Stimulated activated memory B cell treated with anti-CD40 and anti-IgM and Interleukin-4, amounts not matched to agents 10 μg/mL and 1 μg/mL and 100 μg/mL, for 72 hours (primary cell): ENCODE measurements at regions not wholly inside any gene's neighbourhood (a gene's known extent, or its start where the extent isn't known, plus 50 kb on each side); places are given as distances from the start of the nearest gene placed in this dataset.
"Not testable (repeated sequence)": the region's sequence is repeated elsewhere in the genome, so short reads cannot be mapped to it uniquely, and the experiment has no call there.

Experiments
- ATAC-seq: fragments of 150-1000 bp; cut with Tn5 transposase; 2 replicates; pipeline ENCODE4 v1.10.0; 2021
- H3K27ac Mint-ChIP-seq: one replicate; pipeline ENCODE4 v1.8.0; 2022; ENCODE audit warnings: mild to moderate bottlenecking, mixed read lengths
- H3K27me3 Mint-ChIP-seq: one replicate; pipeline ENCODE4 v1.8.0; 2022; ENCODE audit warnings: mixed read lengths
- H3K36me3 Mint-ChIP-seq: one replicate; pipeline ENCODE4 v1.8.0; 2022; ENCODE audit warnings: mixed read lengths
- H3K4me1 Mint-ChIP-seq: one replicate; pipeline ENCODE4 v1.8.0; 2022; ENCODE audit warnings: mixed read lengths
- H3K4me3 Mint-ChIP-seq: one replicate; pipeline ENCODE4 v1.8.0; 2022; ENCODE audit warnings: mild to moderate bottlenecking, moderate library complexity, mixed read lengths
- H3K9me3 Mint-ChIP-seq: one replicate; pipeline ENCODE4 v1.8.0; 2022; ENCODE audit warnings: mixed read lengths

DNA sequence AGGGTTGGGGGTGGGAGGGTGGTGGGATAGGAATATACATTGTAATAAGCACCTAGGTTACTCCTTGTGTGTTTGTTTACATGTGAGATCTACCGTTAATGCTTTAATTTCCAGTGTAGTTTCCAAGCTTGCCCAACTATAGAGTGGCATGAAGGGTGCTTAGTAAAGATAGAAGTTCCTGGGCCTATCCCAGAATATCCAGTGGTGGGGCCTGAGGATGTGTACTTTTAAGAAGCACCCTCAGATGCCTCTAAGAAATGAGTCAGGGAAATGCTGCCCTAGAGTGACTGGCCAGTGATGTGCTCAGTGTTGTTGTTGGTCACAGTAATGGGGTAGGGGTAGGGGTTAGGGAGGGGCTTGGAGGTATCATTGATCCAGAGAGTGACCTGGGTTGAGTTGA is 141.3 kb downstream of the TSEN15 start:
- Mint-ChIP-seq H3K36me3 (no peaks in the 10 kb centered on the region), H3K4me1 (no peaks in the 10 kb centered on the region), H3K9me3 (no peaks in the 10 kb centered on the region), H3K4me3 (no peak overlapping the region), H3K27ac (no peak overlapping the region), H3K27me3 (peaks cover 20% of the 10 kb centered on the region)
- no peak for ATAC-seq

GRCh38 chr1:184193451-184193850 is 141.9 kb downstream of the TSEN15 start:
- ATAC-seq, result no peak

GRCh38 chr1:184194236-184194635 is 142.7 kb downstream of the TSEN15 start:
- Mint-ChIP-seq H3K9me3 (no peaks in the 10 kb centered on the region), H3K4me3 (no peak overlapping the region), H3K27me3 (peaks cover 20% of the 10 kb centered on the region), H3K4me1 (no peaks in the 10 kb centered on the region), H3K36me3 (no peaks in the 10 kb centered on the region), H3K27ac (no peak overlapping the region)
- ATAC-seq, result no peak

More at GRCh38 chr1:184193451-184193850, 141.9 kb downstream of the TSEN15 start:
- Mint-ChIP-seq H3K9me3 (no peaks in the 10 kb centered on the region), H3K27ac (no peak overlapping the region), H3K4me1 (no peaks in the 10 kb centered on the region), H3K27me3 (peaks cover 20% of the 10 kb centered on the region), H3K36me3 (no peaks in the 10 kb centered on the region), H3K4me3 (no peak overlapping the region)

DNA sequence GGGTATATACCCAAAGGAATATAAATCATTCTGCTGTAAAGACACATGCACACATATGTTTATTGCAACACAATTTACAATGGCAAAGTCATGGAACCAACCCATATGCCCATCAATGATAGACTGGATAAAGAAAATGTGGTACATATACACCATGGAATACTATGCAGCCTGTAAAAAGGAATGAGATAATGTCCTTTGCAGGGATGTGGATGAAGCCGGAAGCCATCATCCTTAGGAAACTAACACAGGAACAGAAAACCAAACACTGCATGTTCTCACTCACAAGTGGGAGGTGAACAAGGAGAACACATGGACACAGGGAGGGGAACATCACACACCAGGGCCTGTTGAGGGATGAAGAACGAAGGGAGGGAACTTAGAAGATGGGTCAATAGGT is 144.2 kb downstream of the TSEN15 start:
- not testable (repeated sequence) for H3K4me1 Mint-ChIP-seq, H3K27ac Mint-ChIP-seq, H3K9me3 Mint-ChIP-seq, H3K36me3 Mint-ChIP-seq, H3K4me3 Mint-ChIP-seq, ATAC-seq
- H3K27me3 Mint-ChIP-seq, result peaks cover 11% of the 10 kb centered on the region

DNA sequence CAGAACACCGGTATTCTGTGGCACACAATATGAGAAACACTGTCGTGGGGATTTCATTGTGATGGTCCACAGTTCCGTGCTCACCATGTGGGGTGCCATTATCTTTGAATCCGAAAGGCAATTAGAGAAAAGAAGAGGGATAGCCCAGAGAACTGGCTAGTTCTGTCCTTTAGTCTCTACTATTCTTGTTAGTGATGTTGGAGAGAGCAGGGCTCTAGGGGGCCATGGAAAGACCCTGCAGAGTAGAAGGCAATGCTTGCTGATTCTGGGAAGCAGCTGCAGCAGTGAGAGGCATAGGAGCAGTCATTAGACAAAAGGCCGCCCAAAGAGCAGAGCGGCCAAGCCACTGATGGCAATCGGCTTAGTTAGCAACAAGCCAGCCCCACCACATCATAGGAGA is 146.3 kb downstream of the TSEN15 start:
- H3K4me1 Mint-ChIP-seq, result no peaks in the 10 kb centered on the region
- H3K27me3 Mint-ChIP-seq, result peaks cover 11% of the 10 kb centered on the region
- H3K36me3 Mint-ChIP-seq, result no peaks in the 10 kb centered on the region
- no peak overlapping the region for H3K27ac Mint-ChIP-seq
- no peak for ATAC-seq
- H3K9me3 Mint-ChIP-seq, result no peaks in the 10 kb centered on the region
- no peak overlapping the region for H3K4me3 Mint-ChIP-seq

DNA sequence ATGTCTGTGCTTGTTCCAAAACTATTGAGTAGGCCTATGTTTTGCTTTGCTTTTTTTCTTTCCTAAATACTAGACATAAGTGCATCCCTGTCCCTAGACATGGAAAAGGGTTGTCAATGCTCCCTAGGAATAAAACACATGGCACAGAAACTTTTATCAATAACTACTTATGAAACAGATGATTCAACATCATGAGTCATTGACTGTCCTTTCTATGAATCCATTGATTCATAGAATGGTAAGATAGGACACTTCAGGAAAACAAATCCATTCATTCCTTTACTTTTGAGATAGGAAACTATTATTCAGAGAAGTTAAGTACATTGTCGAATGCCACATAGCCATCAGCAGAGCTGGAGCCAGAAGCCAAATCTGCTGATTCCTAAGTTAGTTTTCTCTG is 147.5 kb downstream of the TSEN15 start:
- H3K27me3 Mint-ChIP-seq, result peaks cover 3% of the 10 kb centered on the region
- no peaks in the 10 kb centered on the region for H3K9me3 Mint-ChIP-seq
- ATAC-seq, result no peak
- no peaks in the 10 kb centered on the region for H3K4me1 Mint-ChIP-seq
- no peak overlapping the region for H3K27ac Mint-ChIP-seq
- no peaks in the 10 kb centered on the region for H3K36me3 Mint-ChIP-seq
- H3K4me3 Mint-ChIP-seq, result no peak overlapping the region

DNA sequence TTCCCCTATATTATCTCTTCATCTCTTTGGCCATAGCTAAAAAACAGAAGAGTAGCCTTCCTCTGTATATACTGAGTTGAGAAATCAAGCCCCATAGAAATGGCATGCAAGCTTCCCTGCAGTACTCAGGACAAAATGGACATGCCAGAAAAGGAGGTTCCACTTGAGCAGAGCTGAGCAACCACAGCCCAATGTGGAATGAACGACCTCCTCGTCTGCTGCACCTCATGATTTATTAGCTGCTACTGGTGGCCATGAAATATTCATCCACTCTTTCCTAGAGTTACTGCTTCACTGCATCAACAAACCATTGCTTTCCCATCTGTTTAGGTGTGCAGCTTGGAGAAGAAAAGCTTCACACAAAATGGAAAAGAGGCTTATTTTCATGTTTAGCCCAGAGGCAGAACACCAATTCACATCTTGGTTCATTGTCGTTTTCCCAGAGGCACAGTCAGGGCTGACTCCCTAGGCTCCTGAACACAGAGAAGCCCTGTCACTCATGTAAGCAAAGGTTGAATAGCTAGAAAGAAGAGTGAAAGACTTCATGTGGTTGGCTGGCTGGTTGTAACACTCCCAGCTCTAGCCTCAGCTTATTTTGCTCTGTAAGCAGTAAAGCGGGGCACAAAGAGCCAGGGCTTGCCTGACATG is 148.0 kb downstream of the TSEN15 start:
- Mint-ChIP-seq H3K27ac (no peak overlapping the region), H3K36me3 (no peaks in the 10 kb centered on the region), H3K27me3 (no peaks in the 10 kb centered on the region), H3K9me3 (no peaks in the 10 kb centered on the region), H3K4me3 (no peak overlapping the region), H3K4me1 (no peaks in the 10 kb centered on the region)
- ATAC-seq, result peak; percentile 24

DNA sequence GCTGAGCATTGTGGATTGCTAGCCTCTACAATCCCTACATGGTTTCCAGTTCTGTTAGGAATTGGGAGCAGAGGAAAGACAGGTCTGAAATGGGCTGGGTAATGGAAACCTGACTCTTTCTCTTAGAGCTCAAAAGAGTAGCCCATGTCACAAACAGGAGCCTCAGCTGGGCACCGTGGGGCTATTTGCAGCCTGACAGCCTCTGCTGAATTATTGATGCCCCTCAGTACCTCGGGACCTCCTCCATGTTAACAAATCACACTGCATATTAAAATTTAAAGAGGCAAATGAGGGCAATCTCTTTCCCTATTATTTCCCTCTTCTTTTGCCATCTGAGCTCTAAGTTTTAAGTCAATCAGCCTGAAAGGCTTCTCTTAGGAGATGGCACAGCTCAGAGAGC is 157.1 kb downstream of the TSEN15 start:
- Mint-ChIP-seq H3K36me3 (no peaks in the 10 kb centered on the region), H3K27me3 (no peaks in the 10 kb centered on the region), H3K4me1 (peaks cover 10% of the 10 kb centered on the region), H3K4me3 (no peak overlapping the region), H3K27ac (no peak overlapping the region), H3K9me3 (no peaks in the 10 kb centered on the region)
- ATAC-seq, result no peak

- no peaks in the 10 kb centered on the region for H3K36me3 Mint-ChIP-seq
- H3K27me3 Mint-ChIP-seq, result no peaks in the 10 kb centered on the region
- no peak overlapping the region for H3K27ac Mint-ChIP-seq
- no peaks in the 10 kb centered on the region for H3K9me3 Mint-ChIP-seq
- peaks cover 10% of the 10 kb centered on the region for H3K4me1 Mint-ChIP-seq
- ATAC-seq, result no peak
- no peak overlapping the region for H3K4me3 Mint-ChIP-seq
Observed at GRCh38 chr1:184210031-184210430, 158.5 kb downstream of the TSEN15 start.

DNA sequence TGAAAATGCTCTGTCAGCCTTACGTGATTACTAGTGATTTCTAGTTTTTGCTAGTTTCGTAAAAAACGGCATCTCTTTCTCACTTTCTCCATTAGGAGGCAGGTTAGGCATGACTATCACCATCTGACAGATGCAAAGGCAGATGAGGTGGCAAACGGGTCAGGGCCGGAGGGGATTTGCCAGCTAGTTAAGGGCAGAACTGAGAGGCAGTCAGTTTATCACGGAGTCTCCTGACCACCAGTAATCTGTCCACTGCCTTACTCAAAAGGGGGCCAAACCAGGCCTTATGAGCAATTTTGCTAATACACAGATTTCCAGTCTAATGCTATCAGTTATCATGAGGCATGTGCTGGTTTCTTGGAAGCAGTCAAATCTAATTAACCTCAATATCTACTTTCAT is 159.3 kb downstream of the TSEN15 start:
- Mint-ChIP-seq H3K9me3 (no peaks in the 10 kb centered on the region), H3K4me3 (no peak overlapping the region), H3K4me1 (peaks cover 10% of the 10 kb centered on the region), H3K27ac (no peak overlapping the region), H3K36me3 (no peaks in the 10 kb centered on the region), H3K27me3 (peaks cover 3% of the 10 kb centered on the region)
- no peak for ATAC-seq

- no peak overlapping the region for H3K4me3 Mint-ChIP-seq
- peaks cover 17% of the 10 kb centered on the region for H3K27me3 Mint-ChIP-seq
- H3K9me3 Mint-ChIP-seq, result no peaks in the 10 kb centered on the region
- H3K27ac Mint-ChIP-seq, result no peak overlapping the region
- peaks cover 10% of the 10 kb centered on the region for H3K4me1 Mint-ChIP-seq
- no peak for ATAC-seq
- no peaks in the 10 kb centered on the region for H3K36me3 Mint-ChIP-seq
Observed at GRCh38 chr1:184212649-184213314, 161.3 kb downstream of the TSEN15 start.

DNA sequence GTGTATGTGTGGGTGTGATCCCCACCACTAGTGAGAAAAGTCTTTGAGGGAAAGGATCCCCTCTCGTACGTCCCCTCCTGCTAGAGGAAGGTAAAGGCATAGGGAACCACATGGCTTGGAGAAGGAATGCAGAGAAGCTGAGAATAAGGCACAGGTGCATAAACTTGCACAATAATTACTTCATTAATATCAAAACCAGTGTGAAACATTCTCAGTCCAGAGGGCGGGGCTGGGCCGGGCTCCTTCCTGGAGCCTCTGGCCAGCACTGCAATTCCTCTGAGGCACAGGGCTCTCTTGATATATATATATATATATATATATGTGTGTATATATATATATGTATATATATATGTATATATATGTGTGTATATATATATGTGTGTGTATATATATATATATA is 162.6 kb downstream of the TSEN15 start:
- no peaks in the 10 kb centered on the region for H3K9me3 Mint-ChIP-seq
- peaks cover 10% of the 10 kb centered on the region for H3K4me1 Mint-ChIP-seq
- peaks cover 17% of the 10 kb centered on the region for H3K27me3 Mint-ChIP-seq
- no peaks in the 10 kb centered on the region for H3K36me3 Mint-ChIP-seq
- no peak for ATAC-seq
- H3K27ac Mint-ChIP-seq, result no peak overlapping the region
- H3K4me3 Mint-ChIP-seq, result no peak overlapping the region

DNA sequence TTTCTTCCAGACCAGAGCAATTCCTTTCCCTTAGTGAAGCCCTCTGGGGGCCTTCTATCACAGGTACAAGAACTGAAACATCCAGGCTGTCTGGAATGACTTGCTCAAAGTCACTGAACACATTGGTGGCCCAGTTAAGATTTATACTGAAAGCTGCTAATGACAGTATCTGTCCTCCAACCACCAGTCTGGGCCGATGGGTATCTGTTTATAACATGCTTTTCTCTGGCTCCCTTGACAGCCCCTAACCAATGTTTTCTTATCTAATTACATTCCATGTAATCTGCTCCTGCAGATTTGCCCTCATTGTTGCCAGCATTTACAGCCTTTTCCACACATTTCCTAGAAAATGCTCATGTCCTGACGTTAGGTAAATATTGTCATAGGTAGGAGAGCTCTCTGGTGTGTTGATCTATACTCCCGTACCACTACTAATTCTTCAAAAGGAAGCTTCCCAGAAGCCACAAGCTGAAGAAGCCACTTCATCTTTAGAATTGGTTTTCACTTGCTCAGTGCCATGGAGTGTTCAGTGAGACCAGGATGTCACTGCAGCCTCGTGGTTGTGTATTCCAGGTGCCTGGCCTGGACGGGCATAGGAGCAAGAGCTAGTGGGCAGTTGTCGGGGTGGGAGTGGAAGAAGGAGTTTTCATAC is 163.9 kb downstream of the TSEN15 start:
- H3K4me3 Mint-ChIP-seq, result no peak overlapping the region
- H3K27me3 Mint-ChIP-seq, result peaks cover 17% of the 10 kb centered on the region
- H3K27ac Mint-ChIP-seq, result no peak overlapping the region
- H3K9me3 Mint-ChIP-seq, result no peaks in the 10 kb centered on the region
- no peaks in the 10 kb centered on the region for H3K36me3 Mint-ChIP-seq
- no peak for ATAC-seq
- H3K4me1 Mint-ChIP-seq, result peaks cover 10% of the 10 kb centered on the region

DNA sequence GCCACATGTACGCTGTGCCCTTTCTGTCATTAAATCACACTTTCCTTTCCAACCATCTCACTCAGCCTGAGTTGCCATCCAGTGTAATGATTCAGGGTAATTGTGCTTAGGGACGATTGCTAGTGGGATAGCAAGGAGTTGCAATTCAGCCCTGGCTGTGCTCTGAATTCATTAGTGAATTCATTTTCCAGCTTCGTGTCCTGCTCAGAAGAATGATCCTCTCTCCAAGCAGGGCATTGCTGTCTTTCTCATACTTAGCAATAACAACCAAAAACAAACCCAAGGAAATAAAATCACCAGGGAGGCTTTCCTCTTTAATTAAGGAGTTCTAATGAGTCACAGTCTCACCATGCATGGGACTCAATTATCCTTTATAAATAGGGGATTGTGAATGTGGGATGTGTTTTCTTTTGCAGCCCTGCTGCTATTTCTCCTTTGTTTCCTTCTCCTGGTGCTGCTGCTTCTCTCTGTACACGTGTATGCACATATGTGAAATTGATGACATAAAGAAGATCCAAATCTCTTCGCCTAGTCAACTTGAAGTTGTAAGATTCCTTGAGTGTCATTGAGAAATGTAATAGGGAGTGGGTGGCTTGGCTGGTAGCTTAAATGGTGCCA is 167.0 kb downstream of the TSEN15 start:
- Mint-ChIP-seq H3K27ac (no peak overlapping the region), H3K27me3 (peaks cover 18% of the 10 kb centered on the region), H3K36me3 (no peaks in the 10 kb centered on the region), H3K9me3 (no peaks in the 10 kb centered on the region), H3K4me1 (no peaks in the 10 kb centered on the region), H3K4me3 (no peak overlapping the region)
- ATAC-seq, result no peak

DNA sequence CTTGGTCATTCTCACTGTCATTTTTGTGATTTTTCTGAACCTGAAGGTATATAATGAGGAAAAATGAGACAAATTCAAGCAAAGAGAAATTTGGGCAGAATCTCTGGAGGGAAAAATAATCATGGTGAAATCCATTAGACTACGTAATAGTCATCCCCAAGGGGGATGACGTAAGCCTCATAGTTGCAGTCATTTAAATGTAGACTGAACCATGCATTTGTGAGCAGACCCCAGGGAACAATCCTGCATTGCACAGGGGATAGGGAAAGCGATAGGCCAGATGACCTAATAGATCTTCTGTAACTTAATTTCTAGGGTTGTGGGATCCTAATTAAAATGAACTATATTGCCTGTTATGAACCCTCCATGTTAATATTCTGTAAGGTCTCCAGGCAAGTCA is 167.4 kb upstream of the C1orf21 start:
- H3K27ac Mint-ChIP-seq, result no peak overlapping the region
- no peaks in the 10 kb centered on the region for H3K4me1 Mint-ChIP-seq
- H3K36me3 Mint-ChIP-seq, result no peaks in the 10 kb centered on the region
- no peak for ATAC-seq
- no peaks in the 10 kb centered on the region for H3K9me3 Mint-ChIP-seq
- H3K4me3 Mint-ChIP-seq, result no peak overlapping the region
- peaks cover 24% of the 10 kb centered on the region for H3K27me3 Mint-ChIP-seq

DNA sequence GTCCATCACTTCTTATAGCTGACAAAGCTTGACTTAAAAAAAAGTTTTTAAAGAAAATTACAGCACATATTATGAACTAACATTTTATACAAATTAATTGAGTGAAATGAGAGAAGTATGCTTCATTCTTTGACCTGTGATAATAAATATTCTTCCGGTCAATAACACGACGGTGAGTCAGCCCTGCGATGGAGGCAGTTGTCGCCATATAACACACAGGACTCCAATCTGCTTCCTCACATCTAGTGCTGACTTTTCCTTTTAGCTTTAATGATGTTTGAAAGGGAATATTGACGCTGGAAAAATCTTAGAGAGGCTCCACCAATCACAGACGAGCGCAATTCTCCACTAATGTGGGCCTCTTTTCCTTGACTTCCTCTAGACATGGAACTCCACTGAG is 166.9 kb upstream of the C1orf21 start:
- Mint-ChIP-seq H3K4me1 (no peaks in the 10 kb centered on the region), H3K27me3 (peaks cover 24% of the 10 kb centered on the region), H3K9me3 (no peaks in the 10 kb centered on the region), H3K27ac (no peak overlapping the region), H3K36me3 (no peaks in the 10 kb centered on the region), H3K4me3 (no peak overlapping the region)
- ATAC-seq, result no peak
